B cell (primary cell): ENCODE measurements at regions not wholly inside any gene's neighbourhood (a gene's known extent, or its start where the extent isn't known, plus 50 kb on each side); places are given as distances from the start of the nearest gene placed in this dataset.
"Not testable (repeated sequence)": the region's sequence is repeated elsewhere in the genome, so short reads cannot be mapped to it uniquely, and the experiment has no call there.

Experiments used
- ATAC-seq: fragments of 200-7000 bp; cut with Tn5 transposase; one replicate; pipeline ENCODE4 v1.10.0; 2021; ENCODE audit warnings: low read depth, mild to moderate bottlenecking, moderate number of reproducible peaks, moderate library complexity
- CTCF ChIA-PET: fragments of 350-600 bp; sonication (Branson Sonifier 250); formaldehyde crosslinking; loops from one replicate; lab custom pipeline; 2021; ENCODE audit warnings: antibody characterized with exemption, inconsistent platforms; lab: Charles Lee
- POLR2A ChIA-PET: fragments of 350-600 bp; sonication (Branson Sonifier 250); formaldehyde crosslinking; loops from one replicate; lab custom pipeline; 2021; ENCODE audit warnings: antibody characterized with exemption; lab: Charles Lee
- DNase-seq: peaks from one replicate; pipeline ENCODE4 v3.0.0; 2013
- H2AFZ ChIP-seq: 2 replicates; pipeline ENCODE4 v1.6.1; 2012; ENCODE audit warnings: mild to moderate bottlenecking, low read depth, low read length; ENCODE audit not compliant: insufficient read depth, poor library complexity, severe bottlenecking
- H3K27ac ChIP-seq, 2 donors: 1 replicate in 1 of 2; 2 replicates in 1 of 2; pipeline ENCODE4 v1.5.1; 2012 to 2013; ENCODE audit warnings: low read length in 2 of 2, mild to moderate bottlenecking in 2 of 2, moderate library complexity in 1 of 2
- H3K27me3 ChIP-seq, 4 experiments: fragments of 200-600 bp in 1 of 4; sonication (generic) in 1 of 4; replicated peaks in 1 of 4; 1 replicate in 2 of 4; 2 replicates in 2 of 4; pipeline versions ENCODE4 v1.6.1 to v1.7.0; 2013 to 2016; ENCODE audit warnings: low read length in 3 of 4, mild to moderate bottlenecking in 2 of 4, mixed read lengths in 1 of 4, moderate library complexity in 1 of 4; ENCODE audit not compliant: insufficient read depth in 4 of 4, control insufficient read depth in 3 of 4; ENCODE audit errors: control extremely low read depth in 1 of 4
- H3K36me3 ChIP-seq, 2 experiments: replicated peaks in 1 of 2; 1 replicate in 1 of 2; 2 replicates in 1 of 2; pipeline versions ENCODE4 v1.6.1 to v1.7.1; 2013; ENCODE audit warnings: low read length in 1 of 2; ENCODE audit not compliant: insufficient read depth in 2 of 2, control insufficient read depth in 1 of 2; ENCODE audit errors: control extremely low read depth in 1 of 2, extremely low read depth in 1 of 2
- H3K4me1 ChIP-seq, 2 donors: fragments of 200-600 bp in 1 of 2; sonication (generic) in 1 of 2; 1 replicate in 1 of 2; 2 replicates in 1 of 2; pipeline versions ENCODE4 v1.5.1 to v1.6.1; 2013 to 2017; ENCODE audit warnings: low read length in 2 of 2; ENCODE audit not compliant: control insufficient read depth in 2 of 2, insufficient read depth in 2 of 2
- H3K4me2 ChIP-seq: replicated peaks from 2 replicates; pipeline ENCODE3; 2012; ENCODE audit warnings: mild to moderate bottlenecking, low read depth, low read length; ENCODE audit not compliant: poor library complexity, severe bottlenecking
- H3K4me3 ChIP-seq, 5 experiments: fragments of 200-600 bp in 1 of 5; sonication (generic) in 1 of 5; 1 replicate in 3 of 5; 2 replicates in 2 of 5; pipeline versions ENCODE4 v1.5.1 to v1.7.0; 2011 to 2016; ENCODE audit warnings: low read length in 4 of 5, mild to moderate bottlenecking in 4 of 5, low read depth in 2 of 5, control low read depth in 1 of 5, moderate library complexity in 1 of 5; ENCODE audit not compliant: insufficient read depth in 1 of 5; ENCODE audit errors: control extremely low read depth in 1 of 5, extremely low read depth in 1 of 5
- H3K79me2 ChIP-seq: fragments of 200-600 bp; sonication (generic); one replicate; pipeline ENCODE4 v1.6.0; 2016; ENCODE audit warnings: low read length; ENCODE audit not compliant: control insufficient read depth, insufficient read depth
- H3K9ac ChIP-seq: fragments of 200-600 bp; sonication (generic); 2 replicates; pipeline ENCODE4 v1.6.1; 2017; ENCODE audit warnings: mild to moderate bottlenecking, low read length, moderate library complexity
- H3K9me3 ChIP-seq, 3 donors: one replicate each; pipeline versions ENCODE4 v1.6.1 to v1.7.1; 2013; ENCODE audit warnings: low read length in 2 of 3; ENCODE audit not compliant: control insufficient read depth in 2 of 3, insufficient read depth in 1 of 3; ENCODE audit errors: control extremely low read depth in 1 of 3
- H4K20me1 ChIP-seq: 2 replicates; pipeline ENCODE4 v1.6.0; 2012; ENCODE audit warnings: mild to moderate bottlenecking, low read length; ENCODE audit not compliant: insufficient read depth, control insufficient read depth, poor library complexity, severe bottlenecking
- H3K27ac Mint-ChIP-seq: one replicate; pipeline ENCODE4 v1.8.0; 2021; ENCODE audit warnings: mixed read lengths
- H3K27me3 Mint-ChIP-seq: one replicate; pipeline ENCODE4 v1.8.0; 2021; ENCODE audit warnings: mixed read lengths
- H3K4me1 Mint-ChIP-seq: one replicate; pipeline ENCODE4 v1.8.0; 2021; ENCODE audit warnings: mixed read lengths
- H3K4me3 Mint-ChIP-seq: one replicate; pipeline ENCODE4 v1.8.0; 2021; ENCODE audit warnings: mixed read lengths
- H3K9me3 Mint-ChIP-seq: one replicate; pipeline ENCODE4 v1.8.0; 2022; ENCODE audit warnings: mixed read lengths; ENCODE audit not compliant: insufficient read depth
- CTCF ChIP-seq: fragments of 200-600 bp; IDR thresholded peaks from one replicate; pipeline ENCODE4 v1.8.0; 2022; ENCODE audit warnings: antibody characterized with exemption, mild to moderate bottlenecking
- EZH2 ChIP-seq: IDR thresholded peaks from 2 replicates; pipeline ENCODE4 v1.6.1; 2012; ENCODE audit warnings: borderline replicate concordance, low read depth, mild to moderate bottlenecking, moderate library complexity, low read length; ENCODE audit not compliant: insufficient read depth, poor library complexity, severe bottlenecking
- WGBS: methylation state at CpG from one replicate; pipeline ENCODE4 v1.1.5; 2013; ENCODE audit warnings: missing lambda C conversion rate; ENCODE audit not compliant: insufficient coverage; 5-methylcytosine and 5-hydroxymethylcytosine counted together
- intact Hi-C: fragments of 100-400 bp; cut with micrococcal nuclease; formaldehyde crosslinking; loops from one replicate; pipeline ENCODE4 v1.10.0; 2022

GRCh38 chr2:240260664-240261063 is 120.2 kb upstream of the OTOS start:
- H3K9me3 Mint-ChIP-seq: peaks cover 6% of the 10 kb centered on the region
- H3K36me3 ChIP-seq: no peaks in the 10 kb centered on the region
- H3K9ac ChIP-seq: no peak overlapping the region
- H3K4me3 Mint-ChIP-seq: no peak overlapping the region
- no peaks in the 10 kb centered on the region for H3K79me2 ChIP-seq
- peaks cover 0 to 22% (median 10%) of the 10 kb centered on the region in 3 donors for H3K9me3 ChIP-seq
- ATAC-seq: no peak
- no peak for DNase-seq
- no peaks in the 10 kb centered on the region for H3K27me3 ChIP-seq
- H3K27me3 Mint-ChIP-seq: peaks cover 3% of the 10 kb centered on the region
- CTCF ChIA-PET: no interaction called here
- 84% methylated on average over 4 of the region's 4 CpGs for WGBS
- no peaks in the 10 kb centered on the region for H3K4me1 Mint-ChIP-seq
- no peak overlapping the region for H3K4me3 ChIP-seq
- H3K4me1 ChIP-seq: no peaks in the 10 kb centered on the region
- TF ChIP-seq CTCF: no peak
- no peak for TF ChIP-seq EZH2
- intact Hi-C loops: no loop called here
- H3K27ac ChIP-seq: no peak overlapping the region
- no peak overlapping the region for H3K27ac Mint-ChIP-seq
- POLR2A ChIA-PET: no interaction called here
- H4K20me1 ChIP-seq: no peaks in the 10 kb centered on the region
- no peak overlapping the region for H3K4me2 ChIP-seq
- no peak overlapping the region for H2AFZ ChIP-seq

- H3K27ac Mint-ChIP-seq, intact Hi-C loops, H3K4me3 ChIP-seq, H3K27me3 Mint-ChIP-seq, H3K4me2 ChIP-seq, H4K20me1 ChIP-seq, H3K4me1 ChIP-seq, H2AFZ ChIP-seq, H3K4me1 Mint-ChIP-seq, H3K4me3 Mint-ChIP-seq, CTCF ChIA-PET, H3K9ac ChIP-seq, H3K27me3 ChIP-seq, DNase-seq, ATAC-seq, H3K36me3 ChIP-seq, H3K79me2 ChIP-seq, H3K27ac ChIP-seq, H3K9me3 Mint-ChIP-seq, POLR2A ChIA-PET: not testable (repeated sequence)
- 46% methylated on average over 1 of the region's 1 CpG for WGBS
- H3K9me3 ChIP-seq: peaks cover 0 to 22% (median 10%) of the 10 kb centered on the region in 3 donors
Measured at GRCh38 chr2:240262578-240262977, 122.1 kb upstream of the OTOS start.
